ENCODE measurements at regions not wholly inside any gene's neighbourhood (a gene's known extent, or its start where the extent isn't known, plus 50 kb on each side); places are given as distances from the start of the nearest gene placed in this dataset.

- no peak for TF ChIP-seq CTCF (conservative IDR thresholded peaks at IDR 0.05 in 1 of 2, IDR thresholded peaks at IDR 0.05 in 1 of 2; ENCODE audit: extremely low read depth in 1 of 2, insufficient read depth in 1 of 2, low read depth in 1 of 2, low read length in 2 of 2)
- TF ChIP-seq EZH2 (IDR thresholded peaks at IDR 0.05; ENCODE audit: borderline replicate concordance, low read length), result no peak
These were observed 356.3 kb upstream of the SETBP1 start for GRCh38 chr18:44324361-44324760.

Measured in mammary epithelial cell (primary cell).